Hepatocyte (in vitro differentiated cells): ENCODE measurements at regions not wholly inside any gene's neighbourhood (a gene's known extent, or its start where the extent isn't known, plus 50 kb on each side); places are given as distances from the start of the nearest gene placed in this dataset.

Experiments
- CTCF ChIP-seq: fragments of 200-600 bp; sonication (generic); IDR thresholded peaks from 2 replicates; pipeline ENCODE4 v1.5.1; 2016; ENCODE audit warnings: antibody characterized with exemption, mild to moderate bottlenecking; ENCODE audit not compliant: poor library complexity
- EZH2 ChIP-seq: fragments of 200-600 bp; sonication (generic); IDR thresholded peaks from 2 replicates; pipeline ENCODE4 v1.6.1; 2016; ENCODE audit warnings: antibody characterized with exemption, mild to moderate bottlenecking, borderline replicate concordance
- EZH2phosphoT487 ChIP-seq: fragments of 200-600 bp; sonication (generic); IDR thresholded peaks from one replicate; pipeline ENCODE4 v1.6.1; 2018; ENCODE audit warnings: antibody characterized with exemption, mild to moderate bottlenecking, low read depth, moderate library complexity; ENCODE audit not compliant: unreplicated experiment, severe bottlenecking

GRCh38 chr6:145212813-145213212, 522.5 kb downstream of the EPM2A start:
- TF ChIP-seq CTCF (no peak), EZH2 (no peak), EZH2phosphoT487 (no peak)
